GM10248 (cell line): ENCODE measurements at regions not wholly inside any gene's neighbourhood (a gene's known extent, or its start where the extent isn't known, plus 50 kb on each side); places are given as distances from the start of the nearest gene placed in this dataset.

ENCODE experiments used
- CTCF ChIA-PET: fragments of 300-600 bp; sonication (Branson Sonifier 250); formaldehyde crosslinking; extraction: SDS; loops from one replicate; lab custom pipeline; 2021; ENCODE audit warnings: antibody characterized with exemption; lab: Yijun Ruan, JAX
- POLR2A ChIA-PET: fragments of 350-650 bp; sonication (Branson Sonifier 250); formaldehyde crosslinking; extraction: SDS; loops from one replicate; lab custom pipeline; 2020; ENCODE audit warnings: antibody characterized with exemption; lab: Yijun Ruan, JAX
- DNase-seq: peaks from one replicate; pipeline ENCODE4 v3.0.0; 2012; ENCODE audit errors: extremely low spot score
- CTCF ChIP-seq: IDR thresholded peaks from 2 replicates; pipeline ENCODE4 v1.5.1; 2012; ENCODE audit warnings: mild to moderate bottlenecking, low read depth; ENCODE audit errors: extremely low read depth, missing control alignments, control extremely low read depth

DNA sequence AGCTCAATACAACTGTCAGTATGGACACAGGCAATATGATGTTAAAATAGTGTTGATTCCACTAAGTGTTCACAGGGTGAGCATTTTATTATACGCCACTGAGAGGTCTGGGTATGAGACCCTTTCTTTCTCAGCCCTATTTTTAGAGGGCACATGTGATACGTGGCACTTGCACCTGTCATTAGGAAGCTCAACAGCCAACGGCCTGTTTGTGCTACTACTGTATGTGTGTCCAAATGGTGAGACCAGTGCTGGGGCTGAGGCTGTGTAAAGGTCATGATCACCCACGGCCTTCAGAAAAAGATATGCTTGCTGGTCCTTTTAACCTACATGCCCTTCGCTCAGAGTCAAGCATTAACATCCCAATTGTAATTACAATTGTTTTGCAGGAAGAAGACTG lies 176.2 kb downstream of the DUSP10 start:
- ChIA-PET CTCF (interaction anchor here (1.2 to 1.4 kb wide), 2 partner anchors 17 kb away, joined by 3 to 5 read pairs; no protein-coding TSS in a partner anchor), POLR2A (no interaction called here)
- no peak for DNase-seq
- no peak for TF ChIP-seq CTCF

- DNase-seq: no peak
- CTCF ChIA-PET: interaction anchor here (2.2 kb wide), 1 partner anchor 12 kb away, joined by 8 read pairs; no protein-coding TSS in a partner anchor
- no peak for TF ChIP-seq CTCF
- POLR2A ChIA-PET: no interaction called here
Observed at GRCh38 chr1:221567859-221568507, 173.9 kb downstream of the DUSP10 start.

DNA sequence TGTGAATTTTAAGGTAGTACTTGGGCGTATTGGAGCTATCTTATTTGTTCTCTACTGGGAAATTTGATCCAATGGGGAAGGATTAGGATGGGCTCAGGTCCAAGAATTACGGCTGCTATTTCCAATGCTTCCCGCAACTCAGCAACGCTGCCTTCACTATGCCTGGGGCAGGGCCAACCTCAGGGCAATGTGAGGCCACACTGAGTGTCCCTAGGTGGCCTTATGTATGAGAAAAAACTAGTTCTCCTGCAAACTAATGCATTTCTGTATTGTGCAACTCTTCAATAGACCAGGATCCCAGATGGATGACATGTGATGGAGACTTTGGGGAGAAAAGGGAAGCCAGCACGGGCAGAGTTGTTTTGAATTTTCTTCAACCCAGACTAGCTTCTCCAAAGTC lies 168.1 kb downstream of the DUSP10 start:
- ChIA-PET POLR2A (no interaction called here), CTCF (interaction anchor here (1.0 to 1.1 kb wide), 2 partner anchors 14 to 30 kb away, joined by 3 to 4 read pairs; no protein-coding TSS in a partner anchor)
- no peak for DNase-seq
- TF ChIP-seq CTCF: no peak

DNA sequence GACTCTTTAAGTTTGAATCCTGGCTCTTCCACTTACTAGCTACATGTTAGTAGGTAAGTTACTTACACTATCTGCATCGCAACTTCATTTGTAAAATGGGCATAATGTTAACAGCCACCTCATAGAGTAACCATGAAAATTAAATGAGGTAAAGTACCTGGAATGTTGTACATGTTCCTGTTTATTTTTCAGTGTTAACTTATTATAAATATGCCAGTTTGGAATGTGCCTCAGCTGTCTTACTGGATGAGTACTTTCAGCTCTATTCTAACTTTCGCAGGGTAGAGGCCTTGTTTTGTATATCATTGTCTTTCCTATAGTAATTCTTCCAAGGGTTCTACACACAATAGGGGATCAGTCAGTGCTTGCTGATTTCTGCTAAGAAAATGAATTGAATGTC lies 167.4 kb downstream of the DUSP10 start:
- TF ChIP-seq CTCF: no peak
- POLR2A ChIA-PET: no interaction called here
- no peak for DNase-seq
- CTCF ChIA-PET: interaction anchor here (1.0 to 1.1 kb wide), 2 partner anchors 15 to 31 kb away, joined by 3 to 4 read pairs; no protein-coding TSS in a partner anchor

- CTCF ChIA-PET: interaction anchor here (1.0 to 1.3 kb wide), 3 partner anchors 28 to 880 kb away, joined by 3 read pairs; no protein-coding TSS in a partner anchor
- POLR2A ChIA-PET: no interaction called here
- no peak for TF ChIP-seq CTCF
- DNase-seq: no peak
Observed at GRCh38 chr1:221575605-221576004, 166.3 kb downstream of the DUSP10 start.

DNA sequence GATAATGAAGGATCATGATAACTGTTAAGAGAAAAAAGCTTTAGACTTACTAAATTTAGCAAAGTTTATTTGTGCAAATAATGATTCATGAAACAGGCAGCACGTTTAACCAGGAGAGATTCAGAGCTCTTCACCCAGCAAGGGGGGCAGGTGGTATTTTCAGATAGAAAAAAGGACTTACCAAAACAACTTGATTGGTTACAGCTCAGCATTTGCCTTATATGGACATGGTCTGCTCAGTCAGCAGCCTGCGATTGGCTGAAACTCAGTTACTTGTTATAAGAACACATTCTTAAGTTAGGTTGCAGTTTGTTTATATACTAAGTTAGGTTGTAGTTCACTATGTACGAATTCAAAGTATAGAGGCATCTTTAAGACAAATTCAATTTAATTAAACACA lies 165.6 kb downstream of the DUSP10 start:
- TF ChIP-seq CTCF: no peak
- ChIA-PET CTCF (interaction anchor here (1.2 to 1.3 kb wide), 2 partner anchors 27 to 879 kb away, joined by 3 read pairs; no protein-coding TSS in a partner anchor), POLR2A (no interaction called here)
- no peak for DNase-seq
